ENCODE measurements at regions not wholly inside any gene's neighbourhood (a gene's known extent, or its start where the extent isn't known, plus 50 kb on each side); places are given as distances from the start of the nearest gene placed in this dataset.

GRCh38 chr5:118156181-118156580, 832.2 kb downstream of the DTWD2 start:
- no peak for TF ChIP-seq CTCF (IDR thresholded peaks at IDR 0.05)
- no peak for TF ChIP-seq POLR2A (IDR thresholded peaks at IDR 0.05)
